SH-SY5Y (cell line): ENCODE measurements at regions not wholly inside any gene's neighbourhood (a gene's known extent, or its start where the extent isn't known, plus 50 kb on each side); places are given as distances from the start of the nearest gene placed in this dataset.

Experiments used
- GATA2 ChIP-seq: IDR thresholded peaks from 2 replicates; pipeline ENCODE4 v1.6.1; 2011; ENCODE audit warnings: mild to moderate bottlenecking, low read depth, low read length
- GATA3 ChIP-seq: IDR thresholded peaks from 2 replicates; pipeline ENCODE4 v1.6.1; 2011; ENCODE audit warnings: low read depth, mild to moderate bottlenecking, low read length, moderate library complexity

- no peak for TF ChIP-seq GATA2
- no peak for TF ChIP-seq GATA3
Measured at GRCh38 chr3:80788914-80789313, 972.5 kb downstream of the GBE1 start.
